HepG2 (cell line): ENCODE measurements at regions not wholly inside any gene's neighbourhood (a gene's known extent, or its start where the extent isn't known, plus 50 kb on each side); places are given as distances from the start of the nearest gene placed in this dataset.

ENCODE experiments used
- ATAC-seq: fragments of 200-7000 bp; cut with Tn5 transposase; 3 replicates; pipeline ENCODE4 v1.9.1; 2020; ENCODE audit warnings: mild to moderate bottlenecking, moderate library complexity
- BruUV-seq: library from RNA; stranded (reverse); fragments of 400-500 nt; replicated peaks from 2 replicates; lab custom pipeline; 2021; lab: Mats Ljungman, UMichigan
- CTCF ChIA-PET: fragments of 300-600 bp; formaldehyde crosslinking; extraction: SDS; loops from one replicate; lab custom pipeline; 2021; ENCODE audit warnings: low total read pairs, inconsistent platforms, low intra/inter-chr PET ratio; lab: Yijun Ruan, JAX
- POLR2A ChIA-PET: fragments of 350-600 bp; sonication (Branson Sonifier 250); formaldehyde crosslinking; loops from one replicate; lab custom pipeline; 2020; ENCODE audit warnings: antibody characterized with exemption, inconsistent platforms; lab: Yijun Ruan, JAX
- DNase-seq: peaks from one replicate; pipeline ENCODE4 v3.0.0-alpha.2; 2015; ENCODE audit warnings: low spot score
- FAIRE-seq: peaks from 3 replicates; lab custom pipeline; 2011; peaks lifted over from hg19 to GRCh38; lab: Jason Lieb, UNC
- H2AFZ ChIP-seq: one replicate; pipeline ENCODE4 v1.6.1; 2011; ENCODE audit warnings: low read length, inconsistent platforms
- H3K27ac ChIP-seq: fragments of 300-600 bp; 3 replicates; pipeline ENCODE4 v1.8.0; 2011; ENCODE audit warnings: mixed run types, mild to moderate bottlenecking, mixed read lengths, low read length, inconsistent platforms; ENCODE audit not compliant: insufficient read depth; ENCODE audit errors: extremely low read length
- H3K27me3 ChIP-seq, 2 experiments: fragments of 200-600 bp in 1 of 2; 2 replicates in 1 of 2; 3 replicates in 1 of 2; pipeline versions ENCODE4 v1.6.0 to v1.8.0; 2011; ENCODE audit warnings: low read length in 2 of 2, mild to moderate bottlenecking in 2 of 2, moderate library complexity in 2 of 2, inconsistent platforms in 1 of 2; ENCODE audit not compliant: insufficient read depth in 2 of 2, control insufficient read depth in 1 of 2
- H3K36me3 ChIP-seq, 2 experiments: fragments of 200-600 bp in 1 of 2; replicated peaks in 1 of 2; 2 replicates in 1 of 2; 3 replicates in 1 of 2; pipeline versions ENCODE4 v1.5.1 to v1.8.0; 2011; ENCODE audit warnings: low read length in 2 of 2, inconsistent platforms in 1 of 2; ENCODE audit not compliant: insufficient read depth in 2 of 2, control insufficient read depth in 1 of 2
- H3K4me1 ChIP-seq: 2 replicates; pipeline ENCODE4 v1.5.1; 2012; ENCODE audit warnings: low read length, inconsistent platforms; ENCODE audit not compliant: insufficient read depth
- H3K4me2 ChIP-seq: 2 replicates; pipeline ENCODE4 v1.6.0; 2011; ENCODE audit warnings: low read depth, low read length, inconsistent platforms
- H3K4me3 ChIP-seq, 3 experiments: fragments of 200-600 bp in 1 of 3; sonication (generic), shearing (Covaris generic) in 1 of 3; replicated peaks in 1 of 3; 2 replicates each; pipeline ENCODE4 v1.5.1; 2011 to 2016; ENCODE audit warnings: low read length in 3 of 3, inconsistent platforms in 2 of 3, low read depth in 2 of 3, mild to moderate bottlenecking in 2 of 3, control low read depth in 1 of 3, mixed read lengths in 1 of 3; ENCODE audit not compliant: insufficient read depth in 1 of 3
- H3K79me2 ChIP-seq: one replicate; pipeline ENCODE4 v1.6.1; 2011; ENCODE audit warnings: low read length, inconsistent platforms; ENCODE audit not compliant: insufficient read depth
- H3K9ac ChIP-seq: 2 replicates; pipeline ENCODE4 v1.6.0; 2011; ENCODE audit warnings: mild to moderate bottlenecking, low read depth, low read length, inconsistent platforms; ENCODE audit not compliant: insufficient read depth
- H3K9me3 ChIP-seq: 2 replicates; pipeline ENCODE4 v1.5.1; 2012; ENCODE audit warnings: mild to moderate bottlenecking, low read length
- H4K20me1 ChIP-seq: 2 replicates; pipeline ENCODE4 v1.6.0; 2011; ENCODE audit warnings: inconsistent platforms, mild to moderate bottlenecking, low read length, moderate library complexity; ENCODE audit not compliant: insufficient read depth
- CREBL2 ChIP-seq: sonication (generic); formaldehyde crosslinking; IDR thresholded peaks from 2 replicates; pipeline ENCODE4 v1.8.1; 2023; ENCODE audit warnings: missing genetic modification reagents, mild to moderate bottlenecking, borderline replicate concordance
- EEA1 ChIP-seq: sonication (generic); formaldehyde crosslinking; IDR thresholded peaks from 2 replicates; pipeline ENCODE4 v1.5.1; 2020; ENCODE audit warnings: mild to moderate bottlenecking, missing genetic modification reagents, borderline replicate concordance
- HOXA3 ChIP-seq: sonication (generic); formaldehyde crosslinking; IDR thresholded peaks from 2 replicates; pipeline ENCODE4 v1.5.0; 2020; ENCODE audit warnings: missing genetic modification reagents
- NR1H2 ChIP-seq: sonication (generic); formaldehyde crosslinking; IDR thresholded peaks from 2 replicates; pipeline ENCODE4 v1.8.1; 2022; ENCODE audit warnings: low read depth, missing genetic modification reagents, borderline replicate concordance
- PHF21A ChIP-seq: sonication (generic); formaldehyde crosslinking; IDR thresholded peaks from 2 replicates; pipeline ENCODE4 v1.5.0; 2020; ENCODE audit warnings: mild to moderate bottlenecking, missing genetic modification reagents
- PTBP1 ChIP-seq: fragments of 200-400 bp; formaldehyde crosslinking; IDR thresholded peaks from 2 replicates; pipeline ENCODE4 v1.6.1; 2018; ENCODE audit warnings: low read length, low read depth; ENCODE audit not compliant: poor library complexity, severe bottlenecking
- RNF219 ChIP-seq: sonication (generic); formaldehyde crosslinking; IDR thresholded peaks from 2 replicates; pipeline ENCODE4 v1.5.0; 2020; ENCODE audit warnings: mild to moderate bottlenecking, missing genetic modification reagents
- TBX2 ChIP-seq: sonication (generic); formaldehyde crosslinking; IDR thresholded peaks from 2 replicates; pipeline ENCODE4 v1.5.0; 2020; ENCODE audit warnings: missing genetic modification reagents, mild to moderate bottlenecking, borderline replicate concordance
- ZKSCAN5 ChIP-seq: sonication (generic); formaldehyde crosslinking; IDR thresholded peaks from 2 replicates; pipeline ENCODE4 v1.5.1; 2020; ENCODE audit warnings: mild to moderate bottlenecking, missing genetic modification reagents
- ZMAT5 ChIP-seq: sonication (generic); formaldehyde crosslinking; IDR thresholded peaks from 2 replicates; pipeline ENCODE4 v1.5.0; 2020; ENCODE audit warnings: mild to moderate bottlenecking, low read depth, missing genetic modification reagents, borderline replicate concordance
- ZNF205 ChIP-seq: IDR thresholded peaks from 2 replicates; pipeline ENCODE4 v1.6.1; 2018; ENCODE audit warnings: missing biosample characterization, missing genetic modification reagents
- ZNF460 ChIP-seq: sonication (generic); formaldehyde crosslinking; IDR thresholded peaks from 2 replicates; pipeline ENCODE4 v1.5.1; 2020; ENCODE audit warnings: missing genetic modification reagents, mild to moderate bottlenecking, borderline replicate concordance
- ZNF7 ChIP-seq: IDR thresholded peaks from 2 replicates; pipeline ENCODE4 v1.6.1; 2016; ENCODE audit warnings: missing biosample characterization, missing genetic modification reagents
- ZNF773 ChIP-seq: sonication (generic); formaldehyde crosslinking; IDR thresholded peaks from 2 replicates; pipeline ENCODE4 v1.4.0; 2020; ENCODE audit warnings: missing genetic modification reagents, borderline replicate concordance
- WGBS: methylation state at CpG from one replicate; pipeline ENCODE4 v1.1.6; 2017; ENCODE audit warnings: low lambda C conversion rate; 5-methylcytosine and 5-hydroxymethylcytosine counted together
- in situ Hi-C: cut with HindIII; loops from 2 replicates; pipeline ENCODE4 v1.10.0; 2017; ENCODE audit warnings: low pct_unique_long_range_greater_than_20kb; ENCODE audit not compliant: extremely low pct_ligation_motif_present
- intact Hi-C: fragments of 100-400 bp; cut with micrococcal nuclease; formaldehyde crosslinking; loops from one replicate; pipeline ENCODE4 v1.10.0; 2022; ENCODE audit not compliant: unreplicated experiment

GRCh38 chrX:128156204-128156603 lies 104.0 kb upstream of the ACTRT1 start:
- H3K9ac ChIP-seq, result no peak overlapping the region
- no CpG with 5 or more reads among the region's 4 CpGs for WGBS
- H2AFZ ChIP-seq, result no peak overlapping the region
- ATAC-seq, result no peak
- BruUV-seq, result no TSS peak
- H3K27me3 ChIP-seq, result no peaks in the 10 kb centered on the region
- in situ Hi-C loops, result no loop called here
- intact Hi-C loops, result no loop called here
- no peaks in the 10 kb centered on the region for H3K36me3 ChIP-seq
- CTCF ChIA-PET, result no interaction called here
- no peaks in the 10 kb centered on the region for H3K79me2 ChIP-seq
- no peak overlapping the region for H3K4me3 ChIP-seq
- peaks cover 12% of the 10 kb centered on the region for H3K9me3 ChIP-seq
- no peaks in the 10 kb centered on the region for H3K4me1 ChIP-seq
- POLR2A ChIA-PET, result no interaction called here
- TF ChIP-seq ZNF460 (CRISPR knock-in tag), result no peak
- TF ChIP-seq ZNF773 (CRISPR knock-in tag), result no peak
- TF ChIP-seq EEA1 (CRISPR knock-in tag), result no peak
- no peak for TF ChIP-seq HOXA3 (CRISPR knock-in tag)
- TF ChIP-seq PHF21A (CRISPR knock-in tag), result no peak
- TF ChIP-seq NR1H2 (CRISPR knock-in tag), result no peak
- TF ChIP-seq PTBP1, result no peak
- TF ChIP-seq ZMAT5, result no peak
- no peak for TF ChIP-seq ZKSCAN5 (CRISPR knock-in tag)
- no peak for TF ChIP-seq ZNF205 (CRISPR knock-in tag)
- H3K27ac ChIP-seq, result no peak overlapping the region
- H4K20me1 ChIP-seq, result no peaks in the 10 kb centered on the region
- no peak for DNase-seq
- no peak for FAIRE-seq
- no peak overlapping the region for H3K4me2 ChIP-seq

- Histone ChIP-seq H3K79me2 (no peaks in the 10 kb centered on the region), H3K36me3 (no peaks in the 10 kb centered on the region), H3K9me3 (no peaks in the 10 kb centered on the region; the same call in 1 of the 2 replicates), H3K27me3 (no peaks in the 10 kb centered on the region), H3K27ac (no peak overlapping the region), H3K4me3 (no peak overlapping the region), H3K4me2 (no peak overlapping the region), H4K20me1 (no peaks in the 10 kb centered on the region), H3K4me1 (no peaks in the 10 kb centered on the region), H2AFZ (no peak overlapping the region), H3K9ac (no peak overlapping the region)
- FAIRE-seq (no peak), ATAC-seq (no peak), DNase-seq (no peak)
- ChIA-PET CTCF (no interaction called here), POLR2A (no interaction called here)
- in situ Hi-C loops, result no loop called here
- BruUV-seq, result no TSS peak
- intact Hi-C loops, result no loop called here
- 2% methylated on average over 3 of the region's 3 CpGs for WGBS
- TF ChIP-seq RNF219 (CRISPR knock-in tag), result no peak
- TF ChIP-seq CREBL2 (CRISPR knock-in tag), result no peak
- no peak for TF ChIP-seq ZNF7 (CRISPR knock-in tag)
- no peak for TF ChIP-seq TBX2 (CRISPR knock-in tag)
Observed at GRCh38 chrX:128142745-128143144, 90.5 kb upstream of the ACTRT1 start.
